Pancreas (tissue), 10 donors: ENCODE measurements at regions not wholly inside any gene's neighbourhood (a gene's known extent, or its start where the extent isn't known, plus 50 kb on each side); places are given as distances from the start of the nearest gene placed in this dataset.

Experiments
- ATAC-seq, 4 donors: fragments of 200-7000 bp; cut with Tn5 transposase; one replicate each; pipeline versions ENCODE4 v1.8.0 to v1.9.1; 2020; ENCODE audit warnings: mild to moderate bottlenecking in 4 of 4, moderate library complexity in 4 of 4
- DNase-seq, 6 donors: peaks; one replicate each; pipeline ENCODE4 v3.0.0-alpha.2; 2020
- FAIRE-seq: peaks from 2 replicates; lab custom pipeline; 2012; peaks lifted over from hg19 to GRCh38; lab: Jason Lieb, UNC
- H3K27ac ChIP-seq, 4 donors: fragments of 200-600 bp; sonication (generic); 1 replicate in 3 of 4; 2 replicates in 1 of 4; pipeline versions ENCODE4 v1.5.0 to v1.8.0; 2020
- H3K27me3 ChIP-seq, 4 donors: fragments of 200-600 bp; one replicate each; pipeline ENCODE4 v1.8.0; 2021
- H3K36me3 ChIP-seq, 3 donors: fragments of 200-600 bp; sonication (generic) in 1 of 3; one replicate each; pipeline versions ENCODE4 v1.5.0 to v1.8.0; 2020 to 2021
- H3K4me1 ChIP-seq, 3 donors: fragments of 200-600 bp; one replicate each; pipeline ENCODE4 v1.8.0; 2021
- H3K4me3 ChIP-seq, 4 donors: fragments of 200-600 bp; sonication (generic) in 2 of 4; one replicate each; pipeline versions ENCODE4 v1.5.0 to v1.8.0; 2020 to 2021
- H3K9me3 ChIP-seq, 4 donors: fragments of 200-600 bp; one replicate each; pipeline ENCODE4 v1.8.0; 2021
- WGBS, 2 donors: extraction: QIAGEN DNeasy Blood & Tissue Kit; methylation state at CpG; one replicate each; pipeline ENCODE4 v1.1.7; 2013; 5-methylcytosine and 5-hydroxymethylcytosine counted together
- intact Hi-C, 3 donors: fragments of 100-400 bp; cut with DNase I; formaldehyde crosslinking; loops; one replicate each; pipeline versions ENCODE4 v1.11.1 to v1.14.2; 2022
- TF ChIP-seq, protein P1 (sequence below), 4 donors: fragments of 200-600 bp; sonication (generic) in 3 of 4; IDR thresholded peaks; one replicate each; pipeline versions ENCODE4 v1.5.0 to v1.8.0; 2021; ENCODE audit warnings: antibody characterized with exemption in 4 of 4
- donor health status: healthy with polysubstance abuse.
- donor health status: DM: no; HTN: no; CAD: no; lungs with moderate emphysema.
- donor health status: DM: no; HTN: no; CAD: no.
- donor health status: control.
- donor health status: control.
- donor health status: Bipolar disorder and iron deficiency.
- donor health status: DM: yes; HTN: yes; CAD: no.
- donor health status: DM: no; HTN: no; CAD: no.
- donor health status: DM: no; HTN: no; CAD: no.
- donor health status: DM: yes; HTN: yes; CAD: no.

DNA sequence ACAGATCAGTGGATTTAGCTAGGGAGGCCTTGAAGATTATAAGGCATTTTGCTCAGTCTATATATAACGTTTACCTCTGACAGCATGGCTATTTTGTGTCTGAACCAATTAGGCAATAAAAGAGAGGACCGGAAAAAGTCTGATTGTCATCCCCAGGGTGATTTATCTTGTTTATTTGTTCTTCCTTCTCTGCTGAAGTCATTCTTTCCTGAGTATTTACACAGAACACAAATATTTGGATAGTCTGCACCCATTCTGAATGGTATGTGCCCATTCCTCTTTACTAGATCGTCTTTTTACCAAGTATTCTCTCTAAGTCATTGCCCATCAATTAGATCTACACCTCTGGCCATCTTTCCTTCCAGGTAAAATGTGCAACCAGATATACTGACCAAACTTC is 1602.9 kb downstream of the KCNT2 start:
- TF ChIP-seq, protein P1, sequence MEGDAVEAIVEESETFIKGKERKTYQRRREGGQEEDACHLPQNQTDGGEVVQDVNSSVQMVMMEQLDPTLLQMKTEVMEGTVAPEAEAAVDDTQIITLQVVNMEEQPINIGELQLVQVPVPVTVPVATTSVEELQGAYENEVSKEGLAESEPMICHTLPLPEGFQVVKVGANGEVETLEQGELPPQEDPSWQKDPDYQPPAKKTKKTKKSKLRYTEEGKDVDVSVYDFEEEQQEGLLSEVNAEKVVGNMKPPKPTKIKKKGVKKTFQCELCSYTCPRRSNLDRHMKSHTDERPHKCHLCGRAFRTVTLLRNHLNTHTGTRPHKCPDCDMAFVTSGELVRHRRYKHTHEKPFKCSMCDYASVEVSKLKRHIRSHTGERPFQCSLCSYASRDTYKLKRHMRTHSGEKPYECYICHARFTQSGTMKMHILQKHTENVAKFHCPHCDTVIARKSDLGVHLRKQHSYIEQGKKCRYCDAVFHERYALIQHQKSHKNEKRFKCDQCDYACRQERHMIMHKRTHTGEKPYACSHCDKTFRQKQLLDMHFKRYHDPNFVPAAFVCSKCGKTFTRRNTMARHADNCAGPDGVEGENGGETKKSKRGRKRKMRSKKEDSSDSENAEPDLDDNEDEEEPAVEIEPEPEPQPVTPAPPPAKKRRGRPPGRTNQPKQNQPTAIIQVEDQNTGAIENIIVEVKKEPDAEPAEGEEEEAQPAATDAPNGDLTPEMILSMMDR (IDR thresholded peaks at IDR 0.05), result no peak
- DNase-seq (no peak), ATAC-seq (no peak), FAIRE-seq (no peak)
- no peak overlapping the region for H3K4me3 ChIP-seq
- H3K27me3 ChIP-seq, result no peaks in the 10 kb centered on the region
- no peaks in the 10 kb centered on the region for H3K36me3 ChIP-seq
- no peaks in the 10 kb centered on the region for H3K4me1 ChIP-seq
- no peak overlapping the region for H3K27ac ChIP-seq
- H3K9me3 ChIP-seq, result no peaks in the 10 kb centered on the region
- WGBS, 2 donors, result 7 to 11% methylated on average over 3 of the region's 3 CpGs
- intact Hi-C loops, result no loop called here

GRCh38 chr1:194990483-194990882 is 1617.8 kb downstream of the KCNT2 start:
- no peak overlapping the region for H3K27ac ChIP-seq
- TF ChIP-seq, protein P1 (IDR thresholded peaks at IDR 0.05), result no peak
- DNase-seq (no peak), ATAC-seq (no peak), FAIRE-seq (no peak)
- H3K4me3 ChIP-seq, result no peak overlapping the region
- H3K36me3 ChIP-seq, result no peaks in the 10 kb centered on the region
- no peaks in the 10 kb centered on the region for H3K9me3 ChIP-seq
- no peaks in the 10 kb centered on the region for H3K4me1 ChIP-seq
- H3K27me3 ChIP-seq, result no peaks in the 10 kb centered on the region
- intact Hi-C loops, result no loop called here
- WGBS, 2 donors, result 33 to 39% methylated on average over 2 of the region's 2 CpGs

DNA sequence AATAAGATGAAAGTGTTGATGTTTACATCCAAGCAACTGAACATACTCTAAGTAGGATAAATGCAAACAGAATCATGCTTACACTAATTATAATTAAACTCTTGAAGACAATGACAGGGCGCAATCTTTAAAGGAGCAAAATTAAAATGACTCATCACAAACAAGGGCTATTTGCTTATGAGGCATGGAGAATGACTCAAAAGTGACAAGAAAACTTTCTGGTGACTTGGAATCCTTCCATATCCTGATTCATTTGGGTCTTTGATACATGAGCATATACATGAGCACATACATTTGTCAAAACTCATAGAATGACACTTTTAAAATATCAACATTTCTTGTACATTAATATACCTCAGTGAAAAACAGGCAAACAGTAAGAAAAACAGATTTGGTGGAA is 1632.3 kb downstream of the KCNT2 start:
- intact Hi-C loops, result no loop called here
- no peaks in the 10 kb centered on the region for H3K9me3 ChIP-seq
- no peak overlapping the region for H3K27ac ChIP-seq
- no peak overlapping the region for H3K4me3 ChIP-seq
- no peaks in the 10 kb centered on the region for H3K4me1 ChIP-seq
- no peaks in the 10 kb centered on the region for H3K27me3 ChIP-seq
- TF ChIP-seq, protein P1 (IDR thresholded peaks at IDR 0.05), result no peak
- DNase-seq, result no peak
- no peaks in the 10 kb centered on the region for H3K36me3 ChIP-seq
- ATAC-seq, result no peak
- FAIRE-seq, result no peak
- 41 to 46% methylated on average over 1 of the region's 1 CpG for WGBS, 2 donors

DNA sequence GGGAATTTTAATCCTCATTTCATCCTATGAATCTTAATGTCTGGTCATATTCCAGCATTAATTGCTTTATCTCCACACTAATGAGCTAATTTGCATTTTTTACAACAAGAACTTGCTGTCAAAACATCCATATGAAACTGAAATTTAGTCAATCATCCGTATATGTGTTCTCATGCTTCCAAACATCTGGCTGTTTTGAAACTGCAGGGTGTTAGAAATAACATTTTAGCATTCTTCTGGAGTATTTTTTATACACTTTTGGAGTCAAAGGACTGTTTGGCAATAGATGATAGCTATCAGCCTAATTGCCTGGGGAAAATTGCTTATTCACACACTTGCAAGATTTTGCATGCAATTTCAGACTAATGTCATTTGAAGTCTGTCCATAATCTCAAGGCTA is 1639.3 kb downstream of the KCNT2 start:
- H3K27me3 ChIP-seq, result no peaks in the 10 kb centered on the region
- no peaks in the 10 kb centered on the region for H3K4me1 ChIP-seq
- no peak overlapping the region for H3K27ac ChIP-seq
- FAIRE-seq (no peak), ATAC-seq (no peak), DNase-seq (no peak)
- intact Hi-C loops, result no loop called here
- no peak overlapping the region for H3K4me3 ChIP-seq
- no peaks in the 10 kb centered on the region for H3K9me3 ChIP-seq
- no peaks in the 10 kb centered on the region for H3K36me3 ChIP-seq
- 58 to 63% methylated on average over 1 of the region's 1 CpG for WGBS, 2 donors
- TF ChIP-seq, protein P1 (IDR thresholded peaks at IDR 0.05), result no peak

- no peak overlapping the region for H3K27ac ChIP-seq
- TF ChIP-seq, protein P1 (IDR thresholded peaks at IDR 0.05), result no peak
- H3K4me3 ChIP-seq, result no peak overlapping the region
- no peaks in the 10 kb centered on the region for H3K9me3 ChIP-seq
- FAIRE-seq (no peak), DNase-seq (no peak), ATAC-seq (no peak)
- WGBS, 2 donors, result 28 to 29% methylated on average over 1 of the region's 1 CpG
- no peaks in the 10 kb centered on the region for H3K4me1 ChIP-seq
- no peaks in the 10 kb centered on the region for H3K36me3 ChIP-seq
- H3K27me3 ChIP-seq, result no peaks in the 10 kb centered on the region
- intact Hi-C loops, result no loop called here
Observed at GRCh38 chr1:194959795-194960194, 1648.4 kb downstream of the KCNT2 start.
